HG03342 (cell line): ENCODE measurements at regions not wholly inside any gene's neighbourhood (a gene's known extent, or its start where the extent isn't known, plus 50 kb on each side); places are given as distances from the start of the nearest gene placed in this dataset.
"Not testable (repeated sequence)": the region's sequence is repeated elsewhere in the genome, so short reads cannot be mapped to it uniquely, and the experiment has no call there.

Source experiments
- ATAC-seq: cut with Tn5 transposase; IDR thresholded peaks from one replicate; pipeline ENCODE4 v1.9.1; 2021; ENCODE audit warnings: mild to moderate bottlenecking, moderate library complexity; ENCODE audit not compliant: unreplicated experiment

GRCh38 chrX:2640436-2641150 lies 50.5 kb upstream of the CD99 start:
- ATAC-seq, result no peak

DNA sequence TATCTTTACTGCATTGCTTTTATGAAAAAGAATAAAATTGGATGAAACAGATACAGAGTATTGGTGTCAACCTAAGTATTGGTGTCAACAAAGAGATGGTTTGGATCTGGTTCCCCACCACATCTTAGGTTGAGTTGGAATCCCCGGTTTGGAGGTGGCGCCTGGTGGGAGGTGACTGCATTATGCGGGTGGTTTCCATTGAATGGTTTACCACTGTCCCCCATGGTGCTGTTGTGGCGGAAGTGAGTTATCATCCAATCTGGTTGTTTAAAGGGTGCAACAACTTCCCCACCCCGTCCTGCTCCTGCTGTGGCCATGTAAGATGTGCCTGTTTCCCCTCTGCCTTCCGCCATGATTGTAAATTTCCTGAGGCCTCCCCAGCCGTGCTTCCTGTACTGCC lies 52.8 kb upstream of the CD99 start:
- no peak for ATAC-seq

- ATAC-seq, result no peak
These were observed 55.8 kb upstream of the CD99 start for GRCh38 chrX:2635342-2635741.

DNA sequence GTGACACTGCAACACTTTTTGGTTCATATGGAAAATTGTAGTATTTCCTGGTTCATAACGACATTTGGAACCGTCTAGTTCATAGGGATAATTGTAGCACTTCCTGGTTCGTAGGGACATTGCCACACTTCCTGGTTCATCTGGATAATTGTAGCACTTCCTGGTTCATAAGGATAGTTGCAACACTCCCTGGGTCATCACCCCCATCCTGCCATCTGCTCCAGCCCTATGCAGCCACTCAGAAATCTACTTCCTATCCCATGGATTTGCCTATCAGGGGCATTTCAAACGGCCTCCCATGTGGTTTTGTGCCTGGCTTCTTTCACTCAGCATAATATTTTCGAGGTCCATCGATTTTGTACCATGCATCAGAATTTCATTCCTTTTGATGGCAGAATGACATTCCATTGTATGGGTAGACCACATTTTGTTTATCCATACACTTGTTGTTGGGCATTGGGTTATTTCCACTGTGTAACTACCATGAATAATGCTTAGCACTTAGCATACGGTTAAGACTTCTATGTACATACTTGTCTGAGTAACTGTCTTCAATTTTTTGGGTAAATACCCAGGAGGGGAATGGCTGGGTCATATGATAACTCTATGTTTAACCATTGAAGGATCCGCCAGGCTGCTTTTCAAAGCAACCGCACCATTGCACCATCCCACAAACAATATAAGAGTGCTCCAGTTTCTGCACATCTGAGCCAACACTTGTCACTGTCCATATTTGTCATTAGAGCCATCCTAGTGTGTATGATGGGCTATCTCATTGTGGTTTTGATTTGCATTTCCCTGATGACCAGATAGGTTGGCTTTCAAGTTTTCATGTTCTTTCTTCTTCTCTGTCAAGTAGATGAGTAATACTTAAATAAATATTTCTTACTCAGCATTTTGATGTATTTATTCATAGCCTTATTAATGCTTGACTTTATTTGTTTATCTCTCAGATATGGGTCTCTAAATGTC lies 58.3 kb upstream of the CD99 start:
- ATAC-seq, result no peak

- no peak for ATAC-seq
These were observed 59.2 kb upstream of the CD99 start for GRCh38 chrX:2631743-2632532.

DNA sequence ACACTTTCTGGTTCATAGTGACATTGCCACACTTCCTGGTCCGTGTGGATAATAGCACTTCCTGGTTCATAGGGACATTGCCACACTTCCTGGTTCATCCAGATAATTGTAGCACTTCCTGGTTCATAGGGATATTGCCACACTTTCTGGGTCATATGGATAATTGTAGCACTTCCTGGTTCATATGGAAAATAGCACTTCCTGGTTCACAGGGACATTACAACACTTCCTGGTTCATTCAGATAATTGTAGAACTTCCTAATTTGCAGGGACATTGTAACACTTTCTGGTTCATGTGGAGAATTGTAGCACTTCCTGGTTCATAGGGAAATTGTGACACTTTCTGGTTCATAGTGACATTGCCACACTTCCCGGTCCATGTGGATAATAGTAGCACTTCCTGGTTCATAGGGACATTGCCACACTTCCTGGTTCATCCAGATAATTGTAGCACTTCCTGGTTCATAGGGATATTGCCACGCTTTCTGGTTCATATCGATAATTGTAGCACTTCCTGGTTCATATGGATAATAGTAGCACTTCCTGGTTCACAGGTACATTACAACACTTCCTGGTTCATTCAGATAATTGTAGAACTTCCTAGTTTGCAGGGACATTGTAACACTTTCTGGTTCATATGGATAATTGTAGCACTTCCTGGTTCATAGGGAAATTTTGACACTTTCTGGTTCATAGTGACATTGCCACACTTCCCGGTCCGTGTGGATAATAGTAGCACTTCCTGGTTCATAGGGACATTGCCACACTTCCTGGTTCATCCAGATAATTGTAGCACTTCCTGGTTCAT lies 60.0 kb upstream of the CD99 start:
- not testable (repeated sequence) for ATAC-seq

DNA sequence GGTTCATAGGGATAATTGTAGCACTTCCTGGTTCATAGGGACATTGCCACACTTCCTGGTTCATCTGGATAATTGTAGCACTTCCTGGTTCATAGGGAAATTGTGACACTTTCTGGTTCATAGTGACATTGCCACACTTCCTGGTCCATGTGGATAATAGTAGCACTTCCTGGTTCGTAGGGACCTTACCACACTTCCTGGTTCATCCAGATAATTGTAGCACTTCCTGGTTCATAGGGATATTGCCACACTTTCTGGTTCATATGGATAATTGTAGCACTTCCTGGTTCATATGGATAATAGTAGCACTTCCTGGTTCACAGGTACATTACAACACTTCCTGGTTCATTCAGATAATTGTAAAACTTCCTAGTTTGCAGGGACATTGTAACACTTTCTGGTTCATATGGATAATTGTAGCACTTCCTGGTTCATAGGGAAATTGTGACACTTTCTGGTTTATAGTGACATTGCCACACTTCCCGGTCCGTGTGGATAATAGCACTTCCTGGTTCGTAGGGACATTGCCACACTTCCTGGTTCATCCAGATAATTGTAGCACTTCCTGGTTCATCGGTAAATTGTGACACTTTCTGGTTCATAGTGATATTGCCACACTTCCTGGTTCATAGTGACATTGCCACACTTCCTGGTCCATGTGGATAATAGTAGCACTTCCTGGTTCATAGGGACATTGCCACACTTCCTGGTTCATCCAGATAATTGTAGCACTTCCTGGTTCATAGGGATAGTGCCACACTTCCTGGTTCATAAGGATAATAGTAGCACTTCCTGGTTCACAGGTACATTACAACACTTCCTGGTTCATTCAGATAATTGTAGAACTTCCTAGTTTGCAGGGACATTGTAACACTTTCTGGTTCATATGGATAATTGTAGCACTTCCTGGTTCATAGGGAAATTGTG lies 60.8 kb upstream of the CD99 start:
- ATAC-seq, result peak; percentile 35

DNA sequence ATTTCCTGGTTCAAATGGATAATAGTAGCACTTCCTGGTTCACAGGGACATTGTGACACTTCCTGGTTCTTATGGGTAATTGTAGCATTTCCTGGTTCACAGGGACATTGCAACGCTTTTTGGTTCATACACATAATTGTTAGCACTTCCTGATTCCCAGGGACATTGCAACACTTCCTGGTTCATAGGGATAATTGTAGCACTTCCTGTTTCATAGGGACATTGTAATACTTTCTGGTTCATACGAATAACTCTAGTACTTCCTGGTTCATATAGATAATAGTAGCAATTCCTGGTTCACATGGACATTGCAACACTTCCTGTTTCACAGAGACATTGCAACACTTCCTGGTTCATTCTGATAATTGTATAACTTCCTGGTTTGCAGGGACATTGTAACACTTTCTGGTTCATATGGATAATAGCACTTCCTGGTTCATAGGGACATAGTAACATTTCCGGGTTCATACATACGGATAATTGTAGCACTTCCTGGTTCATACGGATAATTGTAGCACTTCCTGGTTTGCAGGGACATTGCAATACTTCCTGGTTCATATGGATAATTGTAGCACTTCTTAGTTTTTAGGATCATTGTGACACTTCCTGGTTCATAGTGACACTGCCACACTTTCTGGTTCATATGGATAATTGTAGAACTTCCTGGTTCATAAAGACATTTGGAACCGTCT lies 61.6 kb upstream of the CD99 start:
- no peak for ATAC-seq

DNA sequence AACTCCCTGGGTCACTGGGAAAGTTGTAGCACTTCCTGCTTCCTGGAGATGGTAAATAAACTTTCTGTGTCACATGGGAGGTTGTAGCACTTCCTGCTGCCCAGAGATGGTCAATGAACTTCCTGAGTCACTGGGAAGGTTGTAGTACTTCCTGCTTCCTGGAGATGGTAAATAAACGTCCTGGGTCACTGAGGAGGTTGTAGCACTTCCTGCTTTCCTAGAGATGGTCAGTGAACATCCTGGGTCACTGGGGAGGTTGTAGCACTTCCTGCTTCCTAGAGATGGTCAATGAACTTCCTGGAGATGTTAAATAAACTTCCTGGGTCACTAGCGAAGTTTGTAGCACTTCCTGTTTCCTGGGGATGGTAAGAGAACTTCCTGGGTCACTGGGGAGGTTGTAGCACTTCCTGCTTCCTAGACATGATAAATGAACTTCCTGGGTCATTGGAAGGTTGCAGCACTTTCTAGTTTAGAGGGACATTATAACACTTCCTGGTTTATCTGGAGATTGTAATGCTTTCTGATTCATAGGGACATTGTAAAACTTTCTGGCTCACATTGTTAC lies 62.3 kb upstream of the CD99 start:
- ATAC-seq, result no peak

DNA sequence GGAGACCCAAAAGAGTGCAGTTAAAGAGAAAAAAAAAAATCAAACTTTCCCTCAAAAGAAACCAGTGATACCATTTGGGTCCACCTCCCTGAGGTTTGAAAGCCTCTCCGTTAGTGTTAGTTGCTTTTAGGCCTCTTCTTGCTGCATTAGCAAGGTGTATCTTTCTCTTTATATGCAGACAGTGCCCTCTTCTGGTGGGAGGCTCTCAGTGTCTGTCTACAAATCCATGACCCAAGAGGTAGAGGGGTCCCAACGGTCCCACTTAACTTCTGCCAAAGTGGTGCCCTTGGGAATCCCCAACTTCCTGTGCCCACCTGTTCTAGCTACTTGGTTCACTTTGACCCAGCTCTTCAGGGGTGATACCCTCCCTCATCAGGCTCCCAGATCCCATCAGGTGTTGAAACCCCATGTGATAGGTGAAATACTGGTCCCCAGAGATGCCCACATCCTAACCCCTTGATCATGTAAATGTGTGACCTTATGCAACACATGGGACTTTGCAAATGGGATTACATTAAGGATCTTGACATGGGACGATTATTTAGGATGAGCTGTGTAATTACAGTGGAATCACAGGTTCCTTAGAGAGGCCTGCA lies 63.7 kb upstream of the CD99 start:
- ATAC-seq, result peak; percentile 75

GRCh38 chrX:2626750-2627149 lies 64.3 kb upstream of the CD99 start:
- ATAC-seq, result no peak

GRCh38 chrX:2620576-2620975 lies 70.5 kb upstream of the CD99 start:
- ATAC-seq, result no peak

DNA sequence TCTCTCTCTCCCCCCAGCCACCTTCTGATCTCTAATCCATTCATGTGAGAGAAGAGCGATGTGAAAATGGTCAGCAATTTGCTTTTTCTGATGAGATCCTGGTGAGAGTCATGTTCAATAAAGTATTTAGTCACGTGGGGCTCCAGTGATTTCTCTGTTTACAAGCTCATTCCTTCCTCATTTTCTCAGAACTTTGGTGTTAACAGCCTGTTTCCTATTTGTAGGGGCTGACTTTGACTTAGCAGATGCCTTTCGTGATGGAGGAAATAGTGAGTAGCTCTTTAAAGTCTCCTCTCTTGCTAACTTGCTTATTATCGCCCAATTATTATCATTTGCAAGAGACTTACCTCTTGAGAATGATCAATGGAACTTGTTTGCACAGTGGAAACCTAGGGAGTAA lies 72.6 kb upstream of the CD99 start:
- no peak for ATAC-seq

- ATAC-seq, result no peak
These were observed 76.2 kb upstream of the CD99 start for GRCh38 chrX:2614911-2615310.

DNA sequence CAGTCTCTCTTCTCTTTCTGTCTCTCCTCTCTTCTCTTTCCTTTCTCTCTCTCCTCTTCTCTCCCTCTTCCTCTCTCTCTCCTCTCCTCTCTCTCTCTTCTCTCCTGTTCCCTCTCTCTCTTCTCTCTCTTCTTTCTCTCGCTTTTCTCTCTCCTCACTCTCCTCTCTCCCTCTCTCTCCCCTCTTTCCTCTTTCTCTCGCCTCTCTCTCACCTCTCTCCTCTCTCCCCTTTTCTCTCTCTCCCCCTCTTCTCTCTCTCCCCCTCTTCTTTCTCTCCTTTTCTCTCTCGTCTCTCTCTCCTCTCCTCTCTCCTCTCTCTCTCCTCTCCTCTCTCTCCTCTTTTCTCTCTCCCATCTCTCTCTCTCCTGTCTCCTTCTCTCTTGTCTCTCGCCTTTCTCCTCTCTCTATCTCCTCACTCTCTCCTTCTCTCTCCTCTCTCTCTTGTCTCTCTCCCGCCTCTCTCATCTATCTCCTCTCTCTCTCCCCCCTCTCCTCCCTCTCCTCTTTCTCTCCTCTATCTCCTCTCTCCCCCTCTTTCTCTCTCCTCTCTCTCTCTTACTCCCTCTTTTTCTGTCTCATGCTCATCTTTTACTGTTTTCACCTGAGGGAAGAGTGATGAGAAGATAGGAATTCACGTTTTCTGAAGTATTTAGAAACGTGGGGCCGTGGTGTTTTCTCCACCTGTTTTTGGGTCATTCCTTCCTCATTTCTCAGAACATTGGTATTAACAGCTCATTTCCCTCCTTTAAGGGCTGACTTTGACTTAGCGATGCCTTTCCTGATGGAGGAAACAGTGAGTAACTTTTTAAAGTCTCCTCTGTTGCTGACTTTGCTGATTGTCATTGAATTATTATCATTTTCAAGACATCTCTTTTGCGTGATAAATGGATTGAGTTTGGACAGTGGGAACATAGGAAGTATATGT lies 80.6 kb upstream of the CD99 start:
- no peak for ATAC-seq

DNA sequence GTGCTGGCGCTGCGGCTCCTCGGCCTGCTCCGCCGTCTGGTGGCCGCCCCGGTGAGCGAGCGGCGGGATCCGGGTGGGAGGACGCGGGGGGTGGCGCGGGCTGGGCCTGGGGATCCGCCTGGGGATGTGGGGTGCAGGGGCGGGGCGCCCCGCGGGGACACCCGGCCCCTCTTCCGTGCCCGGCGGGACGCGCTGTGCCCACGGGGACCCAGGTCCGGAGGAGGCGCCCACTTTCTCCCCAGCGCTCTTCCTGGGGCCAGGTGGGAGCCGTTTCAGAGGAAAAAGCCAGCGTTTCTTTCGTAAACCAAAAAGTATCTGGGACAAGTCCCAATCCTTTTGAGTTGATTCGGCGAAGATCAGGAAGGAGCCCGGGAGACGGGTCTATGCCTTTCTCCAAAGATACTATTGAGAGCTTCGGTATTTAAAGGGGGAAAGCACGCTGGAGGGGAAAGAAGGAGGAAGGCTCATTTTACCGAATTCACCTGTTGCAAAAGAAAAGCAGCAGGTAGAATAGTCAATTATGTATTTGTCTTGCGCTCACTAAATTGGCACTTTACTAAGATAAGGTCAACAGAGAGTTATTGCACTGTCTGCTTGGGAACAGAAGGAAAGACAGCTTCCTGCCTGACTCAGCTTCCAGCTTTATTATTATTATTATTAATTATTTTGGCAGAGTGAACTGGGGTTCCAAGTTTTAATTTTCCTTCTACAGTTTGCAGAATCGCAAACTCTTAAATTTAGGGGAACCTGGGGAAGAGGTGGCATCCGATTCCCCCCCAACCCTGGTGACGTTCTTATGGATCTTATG lies 81.5 kb upstream of the CD99 start:
- peak; percentile 0 for ATAC-seq
